Naive thymus-derived CD4-positive, alpha-beta T cell (primary cell): ENCODE measurements at regions not wholly inside any gene's neighbourhood (a gene's known extent, or its start where the extent isn't known, plus 50 kb on each side); places are given as distances from the start of the nearest gene placed in this dataset.

Experiments
- ATAC-seq: fragments of 150-1000 bp; cut with Tn5 transposase; 2 replicates; pipeline ENCODE4 v1.10.0; 2021; ENCODE audit warnings: mild to moderate bottlenecking, moderate library complexity
- CTCF ChIA-PET: fragments of 350-600 bp; sonication (Branson Sonifier 250); formaldehyde crosslinking; loops from one replicate; lab custom pipeline; 2021; ENCODE audit warnings: antibody characterized with exemption; lab: Charles Lee
- POLR2A ChIA-PET: fragments of 350-600 bp; sonication (Branson Sonifier 250); formaldehyde crosslinking; loops from one replicate; lab custom pipeline; 2021; ENCODE audit warnings: antibody characterized with exemption, inconsistent platforms; lab: Charles Lee
- DNase-seq, 9 donors: peaks; one replicate each; pipeline versions ENCODE4 v3.0.0 to v3.0.0-alpha.2; 2020 to 2022; ENCODE audit warnings: mixed read lengths in 1 of 9
- H3K27ac ChIP-seq: one replicate; pipeline ENCODE4 v1.7.0; 2013; ENCODE audit warnings: mild to moderate bottlenecking, low read depth, low read length, moderate library complexity
- H3K27me3 ChIP-seq, 2 donors: one replicate each; pipeline ENCODE4 v1.7.0; 2013; ENCODE audit warnings: low read length in 2 of 2, mild to moderate bottlenecking in 2 of 2, moderate library complexity in 2 of 2; ENCODE audit not compliant: control insufficient read depth in 2 of 2, insufficient read depth in 2 of 2
- H3K36me3 ChIP-seq, 3 experiments: 1 replicate in 2 of 3; 2 replicates in 1 of 3; pipeline ENCODE4 v1.7.0; 2013; ENCODE audit warnings: low read length in 3 of 3, mild to moderate bottlenecking in 3 of 3, moderate library complexity in 1 of 3; ENCODE audit not compliant: insufficient read depth in 3 of 3, control insufficient read depth in 2 of 3
- H3K4me1 ChIP-seq, 2 donors: one replicate each; pipeline ENCODE4 v1.7.0; 2013; ENCODE audit warnings: low read length in 2 of 2, mild to moderate bottlenecking in 2 of 2, moderate library complexity in 1 of 2; ENCODE audit not compliant: control insufficient read depth in 2 of 2, insufficient read depth in 2 of 2
- H3K4me3 ChIP-seq: 2 replicates; pipeline ENCODE4 v1.7.0; 2013; ENCODE audit warnings: mild to moderate bottlenecking, low read length
- H3K9me3 ChIP-seq, 3 experiments: 1 replicate in 2 of 3; 2 replicates in 1 of 3; pipeline ENCODE4 v1.7.0; 2013; ENCODE audit warnings: low read length in 3 of 3; ENCODE audit not compliant: control insufficient read depth in 2 of 3
- H3K27ac Mint-ChIP-seq, 9 donors: one replicate each; pipeline ENCODE4 v1.8.0; 2020 to 2022; ENCODE audit warnings: mixed read lengths in 9 of 9, mild to moderate bottlenecking in 8 of 9, moderate library complexity in 5 of 9, inconsistent platforms in 2 of 9
- H3K27me3 Mint-ChIP-seq, 5 donors: one replicate each; pipeline ENCODE4 v1.8.0; 2021 to 2022; ENCODE audit warnings: mixed read lengths in 5 of 5, mild to moderate bottlenecking in 1 of 5
- H3K36me3 Mint-ChIP-seq, 5 donors: one replicate each; pipeline ENCODE4 v1.8.0; 2020 to 2022; ENCODE audit warnings: mixed read lengths in 5 of 5, mild to moderate bottlenecking in 3 of 5, inconsistent platforms in 1 of 5
- H3K4me1 Mint-ChIP-seq, 7 donors: one replicate each; pipeline ENCODE4 v1.8.0; 2020 to 2022; ENCODE audit warnings: mixed read lengths in 7 of 7, mild to moderate bottlenecking in 3 of 7, inconsistent platforms in 1 of 7
- H3K4me3 Mint-ChIP-seq, 10 donors: one replicate each; pipeline ENCODE4 v1.8.0; 2020 to 2022; ENCODE audit warnings: mild to moderate bottlenecking in 10 of 10, mixed read lengths in 10 of 10, moderate library complexity in 6 of 10, inconsistent platforms in 2 of 10
- H3K9me3 Mint-ChIP-seq, 11 donors: one replicate each; pipeline ENCODE4 v1.8.0; 2020 to 2022; ENCODE audit warnings: mixed read lengths in 11 of 11, mild to moderate bottlenecking in 4 of 11, inconsistent platforms in 1 of 11, moderate library complexity in 1 of 11
- intact Hi-C, 2 donors: fragments of 100-400 bp; cut with micrococcal nuclease; formaldehyde crosslinking; loops; one replicate each; pipeline ENCODE4 v1.15.1; 2023

DNA sequence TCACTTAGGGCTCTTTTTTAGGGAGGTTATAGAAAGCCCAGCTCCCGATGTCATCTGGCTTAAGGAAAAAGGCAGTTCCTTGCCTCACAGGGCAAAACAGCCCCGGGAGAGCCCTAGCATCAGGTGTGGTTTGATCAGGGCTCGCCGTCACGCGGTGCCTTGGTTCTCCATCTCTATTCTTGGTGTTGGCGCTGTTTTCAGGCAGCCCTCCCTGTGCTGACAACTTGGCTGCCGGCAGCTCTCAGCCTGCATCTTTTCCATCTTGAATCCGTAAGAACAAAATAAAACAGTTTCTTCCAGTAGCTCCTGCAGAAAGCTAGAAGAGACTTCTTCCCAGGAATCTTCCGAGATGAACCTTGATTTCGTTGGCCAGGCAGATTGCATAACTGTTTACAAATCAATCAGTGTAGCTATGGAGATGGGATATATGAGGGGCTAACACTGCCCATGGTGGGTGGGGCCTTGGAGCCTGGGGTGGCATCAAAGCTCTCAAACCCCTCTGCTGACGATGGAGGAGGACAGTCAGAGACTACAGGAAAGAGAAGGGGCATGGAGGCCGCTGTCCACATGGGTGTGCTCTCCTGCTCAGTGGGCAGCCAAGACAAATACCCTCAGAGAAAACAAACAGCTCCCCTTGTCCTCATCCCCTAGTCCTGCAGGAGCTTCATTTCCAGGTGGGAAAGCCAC lies 370.7 kb upstream of the C1orf174 start:
- POLR2A ChIA-PET = no interaction called here
- ATAC-seq (no peak), DNase-seq (no peak)
- peaks cover 0 to under 1% (median 0%) of the 10 kb centered on the region in 5 donors for H3K36me3 Mint-ChIP-seq
- H3K27ac Mint-ChIP-seq = no peak overlapping the region
- peaks cover 0 to 11% (median 0%) of the 10 kb centered on the region in 7 donors for H3K4me1 Mint-ChIP-seq
- CTCF ChIA-PET = interaction anchor here (1.0 kb wide), 1 partner anchor 11 kb away, joined by 3 read pairs; no protein-coding TSS in a partner anchor
- peaks cover 4 to 57% (median 19%) of the 10 kb centered on the region in 5 donors for H3K27me3 Mint-ChIP-seq
- H3K27ac ChIP-seq = no peak overlapping the region
- H3K4me1 ChIP-seq = no peaks in the 10 kb centered on the region
- H3K9me3 ChIP-seq = peaks cover 0 to 8% (median 0%) of the 10 kb centered on the region in 3 experiments
- H3K4me3 Mint-ChIP-seq = no peak overlapping the region
- H3K4me3 ChIP-seq = no peak overlapping the region
- H3K9me3 Mint-ChIP-seq = peaks cover 0 to 9% (median 5%) of the 10 kb centered on the region in 11 donors
- no peaks in the 10 kb centered on the region for H3K36me3 ChIP-seq
- intact Hi-C loops = no loop called here
- no peaks in the 10 kb centered on the region for H3K27me3 ChIP-seq

DNA sequence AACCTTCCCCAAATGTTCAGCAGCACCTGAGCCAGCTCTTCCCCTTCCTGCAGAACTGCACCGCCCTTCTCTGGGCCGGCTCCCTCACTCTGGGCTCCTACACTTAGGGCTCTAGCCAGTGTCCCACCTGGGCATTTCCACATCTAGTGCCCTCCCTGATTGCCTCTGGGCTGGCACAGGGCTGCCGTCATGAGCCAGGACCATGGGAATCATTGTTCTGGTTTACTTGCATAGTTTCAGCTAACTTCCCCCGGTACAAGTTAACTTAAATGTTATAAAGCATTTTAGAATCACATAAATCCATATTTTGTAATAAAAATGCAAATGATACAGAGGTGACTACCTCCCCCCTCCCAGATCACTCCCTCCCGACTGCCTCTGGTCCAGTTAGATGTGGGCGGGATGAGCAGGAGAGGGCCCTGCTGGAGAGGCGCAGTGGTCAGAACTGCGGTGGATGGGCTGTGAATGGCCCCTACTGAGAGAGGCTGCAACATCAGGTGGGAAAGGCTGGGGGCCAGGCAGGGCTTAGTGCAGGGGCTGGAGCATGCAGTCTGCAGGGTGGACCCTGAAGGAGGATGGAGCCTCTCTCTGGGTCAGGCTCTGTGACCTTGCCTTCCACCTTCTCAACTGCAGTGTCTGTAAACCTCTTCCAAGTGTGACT lies 371.4 kb upstream of the C1orf174 start:
- no peaks in the 10 kb centered on the region for H3K36me3 ChIP-seq
- peaks cover 0 to 1% (median 0%) of the 10 kb centered on the region in 5 donors for H3K36me3 Mint-ChIP-seq
- H3K4me3 Mint-ChIP-seq = no peak overlapping the region
- DNase-seq (no peak), ATAC-seq (no peak)
- H3K4me1 ChIP-seq = no peaks in the 10 kb centered on the region
- intact Hi-C loops = no loop called here
- H3K4me1 Mint-ChIP-seq = peaks cover 0 to 11% (median 0%) of the 10 kb centered on the region in 7 donors
- H3K9me3 ChIP-seq = peaks cover 0 to 8% (median 0%) of the 10 kb centered on the region in 3 experiments
- peaks cover 3 to 60% (median 26%) of the 10 kb centered on the region in 5 donors for H3K27me3 Mint-ChIP-seq
- no peaks in the 10 kb centered on the region for H3K27me3 ChIP-seq
- peaks cover 0 to 16% (median 6%) of the 10 kb centered on the region in 11 donors for H3K9me3 Mint-ChIP-seq
- H3K4me3 ChIP-seq = no peak overlapping the region
- no peak overlapping the region for H3K27ac Mint-ChIP-seq
- no peak overlapping the region for H3K27ac ChIP-seq
- CTCF ChIA-PET = interaction anchor here (1.0 kb wide), 1 partner anchor 11 kb away, joined by 3 read pairs; no protein-coding TSS in a partner anchor
- POLR2A ChIA-PET = no interaction called here

DNA sequence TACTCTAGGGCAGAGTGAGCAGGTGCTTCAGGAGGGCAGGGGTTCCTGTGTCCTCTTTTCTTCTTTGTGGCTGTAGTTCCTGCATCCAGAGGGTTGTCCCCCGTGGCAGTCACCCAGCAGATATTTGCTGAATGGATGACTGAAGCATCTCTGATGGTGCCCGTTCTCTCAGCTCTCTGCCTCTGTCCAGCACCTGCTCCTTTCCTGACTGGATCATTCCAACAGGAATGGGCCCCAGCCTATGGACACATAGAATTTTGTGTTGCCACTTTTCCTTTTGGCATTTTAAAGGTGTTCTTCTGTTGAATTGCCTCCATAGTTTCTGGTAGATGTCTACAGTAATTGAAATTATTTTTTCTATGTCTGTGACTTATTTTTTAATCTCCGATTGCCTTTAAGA lies 372.5 kb upstream of the C1orf174 start:
- peaks cover 0 to 1% (median 0%) of the 10 kb centered on the region in 5 donors for H3K36me3 Mint-ChIP-seq
- H3K27ac Mint-ChIP-seq = no peak overlapping the region
- ChIA-PET CTCF (no interaction called here), POLR2A (no interaction called here)
- Histone ChIP-seq H3K27ac (no peak overlapping the region), H3K9me3 (peaks cover 0 to 15% (median 0%) of the 10 kb centered on the region in 3 experiments), H3K4me1 (no peaks in the 10 kb centered on the region), H3K36me3 (no peaks in the 10 kb centered on the region), H3K27me3 (no peaks in the 10 kb centered on the region), H3K4me3 (no peak overlapping the region)
- intact Hi-C loops = no loop called here
- H3K9me3 Mint-ChIP-seq = peaks cover 0 to 27% (median 13%) of the 10 kb centered on the region in 11 donors
- H3K4me3 Mint-ChIP-seq = no peak overlapping the region
- H3K27me3 Mint-ChIP-seq = peaks cover 3 to 65% (median 35%) of the 10 kb centered on the region in 5 donors
- peaks cover 0 to 8% (median 0%) of the 10 kb centered on the region in 7 donors for H3K4me1 Mint-ChIP-seq
- no peak for ATAC-seq
- no peak for DNase-seq

DNA sequence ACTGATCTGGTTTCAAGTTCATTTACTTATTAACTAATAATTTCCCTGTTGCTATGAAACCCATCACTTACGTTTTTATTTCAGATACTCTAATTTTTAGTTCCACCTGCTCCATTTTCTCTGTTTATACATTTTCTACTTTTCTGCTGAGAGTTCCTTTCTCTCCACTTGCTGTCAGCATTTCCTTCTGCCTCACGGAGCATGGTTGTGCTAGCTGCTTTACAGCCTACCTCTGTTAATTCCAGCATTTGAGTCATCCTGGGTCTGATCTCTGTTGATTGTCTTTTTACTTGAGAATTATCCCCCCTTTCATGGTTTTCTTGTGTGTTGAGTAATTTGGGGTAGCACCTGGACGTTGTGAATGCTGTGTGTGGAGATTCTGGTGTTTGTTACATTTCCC lies 373.2 kb upstream of the C1orf174 start:
- Mint-ChIP-seq H3K4me1 (peaks cover 0 to 2% (median 0%) of the 10 kb centered on the region in 7 donors), H3K27ac (no peak overlapping the region), H3K27me3 (peaks cover 3 to 61% (median 39%) of the 10 kb centered on the region in 5 donors), H3K9me3 (peaks cover 0 to 34% (median 17%) of the 10 kb centered on the region in 11 donors), H3K36me3 (peaks cover 0 to 1% (median 0%) of the 10 kb centered on the region in 5 donors), H3K4me3 (no peak overlapping the region)
- Histone ChIP-seq H3K27me3 (no peaks in the 10 kb centered on the region), H3K9me3 (peaks cover 0 to 18% (median 0%) of the 10 kb centered on the region in 3 experiments), H3K27ac (no peak overlapping the region), H3K4me1 (no peaks in the 10 kb centered on the region), H3K36me3 (no peaks in the 10 kb centered on the region), H3K4me3 (no peak overlapping the region)
- ChIA-PET CTCF (no interaction called here), POLR2A (no interaction called here)
- ATAC-seq (no peak), DNase-seq (no peak)
- intact Hi-C loops = no loop called here

DNA sequence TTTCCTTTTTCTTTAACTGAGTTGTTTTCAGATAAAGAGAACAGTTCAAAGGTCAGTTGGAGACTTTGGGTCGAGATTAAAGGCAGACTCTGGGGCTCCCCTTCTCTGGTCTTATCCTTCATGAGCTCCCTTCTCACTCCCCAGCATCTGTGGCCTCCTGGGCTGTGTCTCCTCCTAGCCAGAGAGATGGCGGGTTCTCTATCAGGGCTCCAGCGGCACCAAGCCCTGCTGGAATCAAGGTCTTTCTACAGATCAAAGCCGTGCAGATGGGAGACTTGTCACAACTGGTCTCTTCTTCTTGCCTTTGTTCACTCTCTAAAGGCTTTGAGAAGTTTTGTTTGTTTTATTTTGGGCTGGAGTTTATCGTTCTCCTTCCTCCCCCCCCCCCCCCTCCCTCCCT lies 373.7 kb upstream of the C1orf174 start:
- Mint-ChIP-seq H3K4me1 (no peaks in the 10 kb centered on the region), H3K9me3 (peaks cover 0 to 39% (median 17%) of the 10 kb centered on the region in 11 donors), H3K4me3 (no peak overlapping the region), H3K27ac (no peak overlapping the region), H3K36me3 (peaks cover 0 to 1% (median 0%) of the 10 kb centered on the region in 5 donors), H3K27me3 (peaks cover 3 to 61% (median 39%) of the 10 kb centered on the region in 5 donors)
- CTCF ChIA-PET = no interaction called here
- intact Hi-C loops = no loop called here
- H3K9me3 ChIP-seq = peaks cover 0 to 18% (median 0%) of the 10 kb centered on the region in 3 experiments
- H3K27me3 ChIP-seq = no peaks in the 10 kb centered on the region
- H3K4me1 ChIP-seq = no peaks in the 10 kb centered on the region
- H3K4me3 ChIP-seq = no peak overlapping the region
- ATAC-seq (no peak), DNase-seq (no peak)
- POLR2A ChIA-PET = no interaction called here
- no peaks in the 10 kb centered on the region for H3K36me3 ChIP-seq
- no peak overlapping the region for H3K27ac ChIP-seq

DNA sequence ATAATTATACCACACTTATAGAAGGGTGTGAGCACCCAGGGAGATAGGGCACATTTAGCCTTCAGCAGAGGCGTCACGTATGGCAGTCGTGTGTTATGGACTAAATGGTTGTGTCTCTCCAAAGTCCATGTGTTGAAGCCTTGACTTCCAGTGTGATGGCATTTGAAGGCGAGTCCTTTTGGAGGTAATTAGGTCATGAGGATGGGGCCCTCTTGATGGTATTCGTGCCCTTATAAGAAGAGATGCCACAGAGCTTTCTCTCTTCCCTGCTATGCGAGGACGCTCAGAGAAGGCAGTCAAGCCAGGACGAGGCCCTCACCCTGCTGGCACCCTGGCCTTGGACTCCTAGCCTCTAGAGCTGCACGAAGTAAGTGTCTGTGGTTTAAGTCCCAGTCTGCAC lies 375.0 kb upstream of the C1orf174 start:
- H3K4me1 ChIP-seq = no peaks in the 10 kb centered on the region
- no peak overlapping the region for H3K27ac ChIP-seq
- ATAC-seq (no peak), DNase-seq (no peak)
- H3K9me3 ChIP-seq = peaks cover 0 to 18% (median 0%) of the 10 kb centered on the region in 3 experiments
- peaks cover 0 to 39% (median 17%) of the 10 kb centered on the region in 11 donors for H3K9me3 Mint-ChIP-seq
- H3K4me3 ChIP-seq = no peak overlapping the region
- intact Hi-C loops = no loop called here
- peaks cover 0 to 1% (median 0%) of the 10 kb centered on the region in 5 donors for H3K36me3 Mint-ChIP-seq
- H3K36me3 ChIP-seq = no peaks in the 10 kb centered on the region
- no peaks in the 10 kb centered on the region for H3K27me3 ChIP-seq
- H3K27me3 Mint-ChIP-seq = peaks cover 2 to 60% (median 39%) of the 10 kb centered on the region in 5 donors
- CTCF ChIA-PET = no interaction called here
- POLR2A ChIA-PET = no interaction called here
- H3K27ac Mint-ChIP-seq = no peak overlapping the region
- no peak overlapping the region for H3K4me3 Mint-ChIP-seq
- no peaks in the 10 kb centered on the region for H3K4me1 Mint-ChIP-seq
